Activated naive CD8-positive, alpha-beta T cell treated with anti-CD3 and anti-CD28 coated beads for 36 hours (primary cell): ENCODE measurements at regions not wholly inside any gene's neighbourhood (a gene's known extent, or its start where the extent isn't known, plus 50 kb on each side); places are given as distances from the start of the nearest gene placed in this dataset.
A peak's percentile ranks its signal among the peaks of the same experiment; 100 is the strongest.

Source experiments
- DNase-seq: peaks from one replicate; pipeline ENCODE4 v3.0.0; 2021
- H3K27ac Mint-ChIP-seq: one replicate; pipeline ENCODE4 v1.8.0; 2022; ENCODE audit warnings: mild to moderate bottlenecking, moderate library complexity, mixed read lengths
- H3K27me3 Mint-ChIP-seq: one replicate; pipeline ENCODE4 v1.8.0; 2022; ENCODE audit warnings: mild to moderate bottlenecking, mixed read lengths
- H3K36me3 Mint-ChIP-seq: one replicate; pipeline ENCODE4 v1.8.0; 2021; ENCODE audit warnings: mild to moderate bottlenecking, mixed read lengths
- H3K4me1 Mint-ChIP-seq: one replicate; pipeline ENCODE4 v1.8.0; 2021; ENCODE audit warnings: mixed read lengths
- H3K4me3 Mint-ChIP-seq: one replicate; pipeline ENCODE4 v1.8.0; 2022; ENCODE audit warnings: mild to moderate bottlenecking, moderate library complexity, mixed read lengths
- H3K9me3 Mint-ChIP-seq: one replicate; pipeline ENCODE4 v1.8.0; 2022; ENCODE audit warnings: mixed read lengths

- no peak for DNase-seq
- peaks cover 50% of the 10 kb centered on the region for H3K4me1 Mint-ChIP-seq
- peak overlapping the region; percentile 43 for H3K27ac Mint-ChIP-seq
- peaks cover 6% of the 10 kb centered on the region for H3K9me3 Mint-ChIP-seq
- H3K4me3 Mint-ChIP-seq = no peak overlapping the region
- H3K27me3 Mint-ChIP-seq = no peaks in the 10 kb centered on the region
- H3K36me3 Mint-ChIP-seq = peaks cover 7% of the 10 kb centered on the region
These were observed 203.9 kb downstream of the TOMM20 start for GRCh38 chr1:234924450-234925355.

GRCh38 chr1:234923626-234924025, 205.0 kb downstream of the TOMM20 start:
- Mint-ChIP-seq H3K9me3 (peaks cover 6% of the 10 kb centered on the region), H3K27ac (no peak overlapping the region), H3K27me3 (no peaks in the 10 kb centered on the region), H3K36me3 (peaks cover 7% of the 10 kb centered on the region), H3K4me1 (peaks cover 40% of the 10 kb centered on the region), H3K4me3 (no peak overlapping the region)
- no peak for DNase-seq

GRCh38 chr1:234922987-234923386, 205.7 kb downstream of the TOMM20 start:
- DNase-seq = no peak
- Mint-ChIP-seq H3K9me3 (peaks cover 6% of the 10 kb centered on the region), H3K27me3 (no peaks in the 10 kb centered on the region), H3K27ac (no peak overlapping the region), H3K4me1 (peaks cover 35% of the 10 kb centered on the region), H3K36me3 (peaks cover 7% of the 10 kb centered on the region), H3K4me3 (no peak overlapping the region)

- no peak for DNase-seq
- Mint-ChIP-seq H3K27me3 (no peaks in the 10 kb centered on the region), H3K4me3 (no peak overlapping the region), H3K27ac (no peak overlapping the region), H3K4me1 (peaks cover 21% of the 10 kb centered on the region), H3K9me3 (peaks cover 6% of the 10 kb centered on the region), H3K36me3 (peaks cover 7% of the 10 kb centered on the region)
These were observed 207.2 kb downstream of the TOMM20 start for GRCh38 chr1:234921266-234922062.

GRCh38 chr1:234920843-234921140, 207.8 kb downstream of the TOMM20 start:
- peaks cover 6% of the 10 kb centered on the region for H3K9me3 Mint-ChIP-seq
- no peaks in the 10 kb centered on the region for H3K27me3 Mint-ChIP-seq
- H3K4me1 Mint-ChIP-seq = peaks cover 14% of the 10 kb centered on the region
- no peak overlapping the region for H3K4me3 Mint-ChIP-seq
- H3K27ac Mint-ChIP-seq = no peak overlapping the region
- DNase-seq = no peak
- H3K36me3 Mint-ChIP-seq = peaks cover 7% of the 10 kb centered on the region

GRCh38 chr1:234920136-234920842, 208.3 kb downstream of the TOMM20 start:
- peaks cover 12% of the 10 kb centered on the region for H3K4me1 Mint-ChIP-seq
- H3K27me3 Mint-ChIP-seq = no peaks in the 10 kb centered on the region
- H3K4me3 Mint-ChIP-seq = no peak overlapping the region
- DNase-seq = no peak
- peaks cover 6% of the 10 kb centered on the region for H3K9me3 Mint-ChIP-seq
- H3K27ac Mint-ChIP-seq = no peak overlapping the region
- peaks cover 7% of the 10 kb centered on the region for H3K36me3 Mint-ChIP-seq

GRCh38 chr1:234918961-234919761, 209.5 kb downstream of the TOMM20 start:
- H3K27me3 Mint-ChIP-seq = no peaks in the 10 kb centered on the region

GRCh38 chr1:234918181-234918841, 210.3 kb downstream of the TOMM20 start:
- no peaks in the 10 kb centered on the region for H3K27me3 Mint-ChIP-seq
- H3K36me3 Mint-ChIP-seq = peaks cover 2% of the 10 kb centered on the region
- no peak overlapping the region for H3K27ac Mint-ChIP-seq
- H3K4me3 Mint-ChIP-seq = no peak overlapping the region
- peaks cover 2% of the 10 kb centered on the region for H3K9me3 Mint-ChIP-seq
- peaks cover 2% of the 10 kb centered on the region for H3K4me1 Mint-ChIP-seq
- no peak for DNase-seq

More at GRCh38 chr1:234918961-234919761, 209.5 kb downstream of the TOMM20 start:
- H3K27ac Mint-ChIP-seq = no peak overlapping the region
- peaks cover 4% of the 10 kb centered on the region for H3K36me3 Mint-ChIP-seq
- H3K4me3 Mint-ChIP-seq = no peak overlapping the region
- peaks cover 3% of the 10 kb centered on the region for H3K9me3 Mint-ChIP-seq
- H3K4me1 Mint-ChIP-seq = peaks cover 9% of the 10 kb centered on the region
- DNase-seq = no peak

- no peak overlapping the region for H3K4me3 Mint-ChIP-seq
- H3K4me1 Mint-ChIP-seq = peaks cover 5% of the 10 kb centered on the region
- H3K27me3 Mint-ChIP-seq = no peaks in the 10 kb centered on the region
- no peak for DNase-seq
- no peaks in the 10 kb centered on the region for H3K36me3 Mint-ChIP-seq
- no peaks in the 10 kb centered on the region for H3K9me3 Mint-ChIP-seq
- no peak overlapping the region for H3K27ac Mint-ChIP-seq
These were observed 211.0 kb downstream of the TOMM20 start for GRCh38 chr1:234917495-234918180.

GRCh38 chr1:234916840-234917239, 211.8 kb downstream of the TOMM20 start:
- DNase-seq = no peak
- H3K36me3 Mint-ChIP-seq = no peaks in the 10 kb centered on the region
- no peaks in the 10 kb centered on the region for H3K27me3 Mint-ChIP-seq
- H3K4me1 Mint-ChIP-seq = peaks cover 12% of the 10 kb centered on the region
- H3K4me3 Mint-ChIP-seq = no peak overlapping the region
- H3K27ac Mint-ChIP-seq = no peak overlapping the region
- H3K9me3 Mint-ChIP-seq = no peaks in the 10 kb centered on the region

- DNase-seq = no peak
- Mint-ChIP-seq H3K4me1 (peaks cover 19% of the 10 kb centered on the region), H3K27me3 (no peaks in the 10 kb centered on the region), H3K9me3 (no peaks in the 10 kb centered on the region), H3K4me3 (no peak overlapping the region), H3K36me3 (no peaks in the 10 kb centered on the region), H3K27ac (no peak overlapping the region)
These were observed 212.5 kb downstream of the TOMM20 start for GRCh38 chr1:234915924-234916675.

GRCh38 chr1:234914606-234915290, 213.9 kb downstream of the TOMM20 start:
- no peak overlapping the region for H3K4me3 Mint-ChIP-seq
- H3K27ac Mint-ChIP-seq = no peak overlapping the region
- DNase-seq = no peak
- no peaks in the 10 kb centered on the region for H3K36me3 Mint-ChIP-seq
- peaks cover 21% of the 10 kb centered on the region for H3K4me1 Mint-ChIP-seq
- H3K9me3 Mint-ChIP-seq = no peaks in the 10 kb centered on the region
- no peaks in the 10 kb centered on the region for H3K27me3 Mint-ChIP-seq

- no peak for DNase-seq
- no peaks in the 10 kb centered on the region for H3K27me3 Mint-ChIP-seq
- H3K4me3 Mint-ChIP-seq = no peak overlapping the region
- H3K4me1 Mint-ChIP-seq = peaks cover 21% of the 10 kb centered on the region
- H3K27ac Mint-ChIP-seq = no peak overlapping the region
- H3K9me3 Mint-ChIP-seq = no peaks in the 10 kb centered on the region
- no peaks in the 10 kb centered on the region for H3K36me3 Mint-ChIP-seq
These were observed 214.9 kb downstream of the TOMM20 start for GRCh38 chr1:234913771-234914170.
